ENCODE measurements at regions not wholly inside any gene's neighbourhood (a gene's known extent, or its start where the extent isn't known, plus 50 kb on each side); places are given as distances from the start of the nearest gene placed in this dataset.
A peak's percentile ranks its signal among the peaks of the same experiment; 100 is the strongest.

DNA sequence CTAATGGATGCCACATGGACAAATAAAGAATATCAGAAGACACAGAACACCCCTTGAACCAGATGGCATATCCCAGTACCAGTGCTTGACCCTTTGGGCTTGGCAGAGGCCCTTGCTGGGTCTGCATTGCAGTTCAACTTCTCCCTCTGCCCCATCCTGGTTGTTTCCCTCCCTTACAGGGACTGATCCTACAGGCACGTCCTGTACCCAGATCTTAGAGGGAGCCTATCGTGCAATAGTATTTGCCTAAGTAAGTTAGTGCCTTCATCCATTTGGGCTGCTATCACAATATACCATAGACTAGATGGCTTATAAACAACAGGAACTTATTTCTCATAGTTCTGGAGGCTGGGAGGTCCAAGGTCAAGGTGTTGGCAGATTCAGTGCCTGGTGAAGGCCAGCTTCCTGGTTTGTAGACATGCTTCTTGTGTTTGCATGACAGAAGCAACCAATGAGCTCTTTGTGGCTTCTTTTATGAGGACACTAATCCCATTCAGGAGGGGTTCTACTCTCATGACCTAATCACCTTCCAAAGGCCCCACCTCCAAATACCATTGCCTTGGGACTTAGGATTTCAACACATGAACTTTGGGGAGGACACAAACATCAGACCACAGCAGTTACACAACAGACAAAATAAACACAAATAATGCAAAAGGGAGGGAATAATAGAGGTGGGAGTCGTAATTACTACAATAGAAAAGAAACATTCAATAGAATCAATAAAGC is 146.5 kb upstream of the MSX1 start:
- H4K5ac ChIP-seq (ENCODE audit: low read length) = no peak overlapping the region
- H2BK120ac ChIP-seq (ENCODE audit: low read depth, low read length) = no peak overlapping the region
- no peak overlapping the region for H3K4ac ChIP-seq (ENCODE audit: low read depth, low read length)
- no peaks in the 10 kb centered on the region for H3K79me2 ChIP-seq (ENCODE audit: control insufficient read depth, insufficient read depth, low read length)
- no peak overlapping the region for H2AK5ac ChIP-seq (ENCODE audit: low read length)
- H3K4me2 ChIP-seq (ENCODE audit: low read length) = no peak overlapping the region
- H3K18ac ChIP-seq (ENCODE audit: low read length) = no peak overlapping the region
- H3K56ac ChIP-seq (ENCODE audit: low read length) = no peak overlapping the region
- no peak overlapping the region for H3K27ac ChIP-seq (ENCODE audit: low read depth, low read length)
- no peak overlapping the region for H2BK15ac ChIP-seq (replicated peaks; ENCODE audit: low read depth)
- H3K36me3 ChIP-seq (ENCODE audit: control insufficient read depth, insufficient read depth, low read length) = no peaks in the 10 kb centered on the region
- H3K9ac ChIP-seq (ENCODE audit: low read length) = no peak overlapping the region
- no peak overlapping the region for H2BK5ac ChIP-seq (ENCODE audit: low read length)
- no peaks in the 10 kb centered on the region for H3K4me1 ChIP-seq (ENCODE audit: control insufficient read depth, low read depth, low read length)
- no peak overlapping the region for H3K23ac ChIP-seq (ENCODE audit: low read length)
- peak; percentile 42 for DNase-seq
- no peaks in the 10 kb centered on the region for H3K27me3 ChIP-seq (ENCODE audit: insufficient read depth, low read length, poor library complexity)
- no peak overlapping the region for H4K8ac ChIP-seq (ENCODE audit: low read depth, low read length)
- no peak overlapping the region for H3K4me3 ChIP-seq (ENCODE audit: low read length)
- no peaks in the 10 kb centered on the region for H3K79me1 ChIP-seq (ENCODE audit: low read length)
- no CpG with 5 or more reads among the region's 3 CpGs for WGBS (ENCODE audit: extremely low coverage, insufficient coverage, low lambda C conversion rate)

DNA sequence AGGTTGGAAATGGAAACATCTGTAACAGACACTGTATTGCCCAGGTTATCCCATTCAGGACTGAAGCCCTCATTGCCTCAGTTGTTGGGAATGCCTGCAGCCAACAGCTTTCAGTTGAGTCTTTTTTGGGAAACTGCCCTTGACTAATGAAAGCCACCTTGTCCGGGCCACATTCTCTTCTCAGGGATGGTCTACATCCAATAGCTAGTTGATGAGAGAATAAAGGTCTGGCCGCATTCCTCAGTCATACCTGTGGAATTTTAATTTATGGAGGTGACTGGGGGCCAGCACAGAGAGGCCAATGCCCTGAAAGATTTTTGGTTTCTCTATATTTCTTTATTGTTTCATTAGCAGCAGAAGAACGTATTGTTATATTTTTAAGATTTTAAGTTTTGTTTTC is 147.6 kb upstream of the MSX1 start:
- no peaks in the 10 kb centered on the region for H3K79me2 ChIP-seq (ENCODE audit: control insufficient read depth, insufficient read depth, low read length)
- no CpG with 5 or more reads among the region's 3 CpGs for WGBS (ENCODE audit: extremely low coverage, insufficient coverage, low lambda C conversion rate)
- no peak overlapping the region for H4K5ac ChIP-seq (ENCODE audit: low read length)
- H4K8ac ChIP-seq (ENCODE audit: low read depth, low read length) = no peak overlapping the region
- H3K4me3 ChIP-seq (ENCODE audit: low read length) = no peak overlapping the region
- H3K23ac ChIP-seq (ENCODE audit: low read length) = no peak overlapping the region
- no peak overlapping the region for H3K4me2 ChIP-seq (ENCODE audit: low read length)
- no peak overlapping the region for H3K27ac ChIP-seq (ENCODE audit: low read depth, low read length)
- H3K56ac ChIP-seq (ENCODE audit: low read length) = no peak overlapping the region
- no peaks in the 10 kb centered on the region for H3K36me3 ChIP-seq (ENCODE audit: control insufficient read depth, insufficient read depth, low read length)
- peak; percentile 60 for DNase-seq
- no peak overlapping the region for H3K4ac ChIP-seq (ENCODE audit: low read depth, low read length)
- no peaks in the 10 kb centered on the region for H3K27me3 ChIP-seq (ENCODE audit: insufficient read depth, low read length, poor library complexity)
- no peak overlapping the region for H3K9ac ChIP-seq (ENCODE audit: low read length)
- no peak overlapping the region for H3K18ac ChIP-seq (ENCODE audit: low read length)
- no peak overlapping the region for H2BK5ac ChIP-seq (ENCODE audit: low read length)
- no peak overlapping the region for H2AK5ac ChIP-seq (ENCODE audit: low read length)
- H3K4me1 ChIP-seq (ENCODE audit: control insufficient read depth, low read depth, low read length) = no peaks in the 10 kb centered on the region
- H3K79me1 ChIP-seq (ENCODE audit: low read length) = no peaks in the 10 kb centered on the region
- H2BK15ac ChIP-seq (replicated peaks; ENCODE audit: low read depth) = no peak overlapping the region
- no peak overlapping the region for H2BK120ac ChIP-seq (ENCODE audit: low read depth, low read length)

DNA sequence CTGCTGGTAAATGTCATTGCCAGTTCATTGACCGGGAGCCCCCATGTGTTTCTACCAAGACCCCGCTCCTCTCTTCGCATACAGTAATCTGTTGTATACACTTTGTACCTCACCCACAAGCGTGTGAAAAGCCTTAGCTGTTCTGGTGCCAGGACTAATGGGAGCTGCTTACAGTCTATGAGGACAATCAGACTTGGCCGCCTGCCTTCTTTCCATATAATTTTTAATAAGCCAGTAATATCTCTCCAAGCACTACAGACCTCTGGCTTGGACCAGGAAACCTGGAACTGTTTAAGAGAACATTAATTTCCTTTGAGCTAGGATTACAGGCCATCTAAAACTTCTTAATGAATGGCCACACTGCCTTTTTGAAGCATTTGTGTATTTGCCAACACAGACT is 149.7 kb upstream of the MSX1 start:
- Histone ChIP-seq H3K18ac (ENCODE audit: low read length) (no peak overlapping the region), H3K9ac (ENCODE audit: low read length) (no peak overlapping the region), H3K4ac (ENCODE audit: low read depth, low read length) (no peak overlapping the region), H3K27me3 (ENCODE audit: insufficient read depth, low read length, poor library complexity) (no peaks in the 10 kb centered on the region), H3K4me2 (ENCODE audit: low read length) (no peak overlapping the region), H3K27ac (ENCODE audit: low read depth, low read length) (no peak overlapping the region), H4K8ac (ENCODE audit: low read depth, low read length) (no peak overlapping the region), H3K4me1 (ENCODE audit: control insufficient read depth, low read depth, low read length) (no peaks in the 10 kb centered on the region), H3K4me3 (ENCODE audit: low read length) (no peak overlapping the region), H2AK5ac (ENCODE audit: low read length) (no peak overlapping the region), H3K79me2 (ENCODE audit: control insufficient read depth, insufficient read depth, low read length) (no peaks in the 10 kb centered on the region), H3K36me3 (ENCODE audit: control insufficient read depth, insufficient read depth, low read length) (no peaks in the 10 kb centered on the region), H3K79me1 (ENCODE audit: low read length) (no peaks in the 10 kb centered on the region), H3K56ac (ENCODE audit: low read length) (no peak overlapping the region), H3K23ac (ENCODE audit: low read length) (no peak overlapping the region), H2BK120ac (ENCODE audit: low read depth, low read length) (no peak overlapping the region), H4K5ac (ENCODE audit: low read length) (no peak overlapping the region), H2BK15ac (replicated peaks; ENCODE audit: low read depth) (no peak overlapping the region), H2BK5ac (ENCODE audit: low read length) (no peak overlapping the region)
- no CpG with 5 or more reads among the region's 5 CpGs for WGBS (ENCODE audit: extremely low coverage, insufficient coverage, low lambda C conversion rate)
- no peak for DNase-seq

DNA sequence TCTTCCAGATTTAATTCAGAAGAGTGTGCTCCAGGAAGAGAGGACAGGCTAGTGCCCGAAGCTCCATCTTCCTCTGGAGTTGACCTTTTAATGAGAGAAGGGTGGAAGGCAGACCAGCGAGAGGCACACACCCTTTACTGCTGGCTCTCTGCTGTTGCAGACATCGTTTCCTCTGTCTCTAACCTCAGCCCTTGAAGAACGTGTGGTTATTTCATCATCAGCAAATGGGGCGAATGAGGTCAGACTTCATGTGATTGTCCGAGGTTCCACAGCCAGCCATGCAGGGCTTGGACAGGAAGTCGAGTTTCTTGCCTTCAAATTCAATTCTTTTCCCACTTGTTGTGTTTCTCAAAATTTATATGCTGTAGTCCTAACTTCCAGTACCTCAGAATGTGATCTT is 155.2 kb upstream of the MSX1 start:
- no peak overlapping the region for H3K23ac ChIP-seq (ENCODE audit: low read length)

GRCh38 chr4:4697584-4697983 is 155.7 kb upstream of the STX18 start:
- no peak overlapping the region for H3K23ac ChIP-seq (ENCODE audit: low read length)
- no peaks in the 10 kb centered on the region for H3K36me3 ChIP-seq (ENCODE audit: control insufficient read depth, insufficient read depth, low read length)

More for the DNA sequence above, 155.2 kb upstream of the MSX1 start:
- H3K9ac ChIP-seq (ENCODE audit: low read length) = no peak overlapping the region
- H4K5ac ChIP-seq (ENCODE audit: low read length) = no peak overlapping the region
- H3K4me1 ChIP-seq (ENCODE audit: control insufficient read depth, low read depth, low read length) = no peaks in the 10 kb centered on the region
- no peak overlapping the region for H3K18ac ChIP-seq (ENCODE audit: low read length)
- H3K4me3 ChIP-seq (ENCODE audit: low read length) = no peak overlapping the region
- no peak for DNase-seq
- no peaks in the 10 kb centered on the region for H3K36me3 ChIP-seq (ENCODE audit: control insufficient read depth, insufficient read depth, low read length)
- no peak overlapping the region for H3K4me2 ChIP-seq (ENCODE audit: low read length)
- no peak overlapping the region for H2BK5ac ChIP-seq (ENCODE audit: low read length)
- no peaks in the 10 kb centered on the region for H3K79me1 ChIP-seq (ENCODE audit: low read length)
- H2AK5ac ChIP-seq (ENCODE audit: low read length) = no peak overlapping the region
- H3K4ac ChIP-seq (ENCODE audit: low read depth, low read length) = no peak overlapping the region
- no CpG with 5 or more reads among the region's 7 CpGs for WGBS (ENCODE audit: extremely low coverage, insufficient coverage, low lambda C conversion rate)
- H3K56ac ChIP-seq (ENCODE audit: low read length) = no peak overlapping the region
- no peak overlapping the region for H4K8ac ChIP-seq (ENCODE audit: low read depth, low read length)
- H3K79me2 ChIP-seq (ENCODE audit: control insufficient read depth, insufficient read depth, low read length) = no peaks in the 10 kb centered on the region
- H2BK15ac ChIP-seq (replicated peaks; ENCODE audit: low read depth) = no peak overlapping the region
- H3K27ac ChIP-seq (ENCODE audit: low read depth, low read length) = no peak overlapping the region
- H2BK120ac ChIP-seq (ENCODE audit: low read depth, low read length) = no peak overlapping the region
- no peaks in the 10 kb centered on the region for H3K27me3 ChIP-seq (ENCODE audit: insufficient read depth, low read length, poor library complexity)

DNA sequence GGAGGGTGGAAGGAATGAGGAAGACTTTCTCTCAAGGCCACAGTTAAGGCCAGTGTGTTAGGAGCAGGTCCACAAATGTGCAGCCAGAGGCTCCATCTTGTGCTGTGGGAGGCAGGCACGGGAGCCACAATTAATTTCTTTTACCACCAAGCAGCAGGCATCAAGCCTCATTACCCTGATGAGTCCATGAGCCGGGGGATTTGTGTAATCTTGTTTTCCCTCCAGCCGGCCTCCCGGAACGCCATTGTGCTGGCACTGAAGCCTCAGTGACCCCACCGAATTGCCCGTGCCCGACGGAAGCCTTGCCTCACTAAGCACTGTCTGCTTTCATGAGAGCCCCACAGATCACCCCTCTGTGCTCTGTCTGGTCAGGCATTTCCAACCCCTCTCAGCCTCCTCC is 154.7 kb upstream of the STX18 start:
- H3K36me3 ChIP-seq (ENCODE audit: control insufficient read depth, insufficient read depth, low read length) = no peaks in the 10 kb centered on the region
- H3K27me3 ChIP-seq (ENCODE audit: insufficient read depth, low read length, poor library complexity) = no peaks in the 10 kb centered on the region
- H3K4me3 ChIP-seq (ENCODE audit: low read length) = no peak overlapping the region
- no peak for DNase-seq
- no peaks in the 10 kb centered on the region for H3K79me2 ChIP-seq (ENCODE audit: control insufficient read depth, insufficient read depth, low read length)
- no peak overlapping the region for H3K27ac ChIP-seq (ENCODE audit: low read depth, low read length)
- H3K4me1 ChIP-seq (ENCODE audit: control insufficient read depth, low read depth, low read length) = no peaks in the 10 kb centered on the region
- no peak overlapping the region for H3K18ac ChIP-seq (ENCODE audit: low read length)
- no peak overlapping the region for H2BK15ac ChIP-seq (replicated peaks; ENCODE audit: low read depth)
- no peak overlapping the region for H3K9ac ChIP-seq (ENCODE audit: low read length)
- H2BK5ac ChIP-seq (ENCODE audit: low read length) = no peak overlapping the region
- no peak overlapping the region for H4K8ac ChIP-seq (ENCODE audit: low read depth, low read length)
- H2BK120ac ChIP-seq (ENCODE audit: low read depth, low read length) = no peak overlapping the region
- no peak overlapping the region for H3K23ac ChIP-seq (ENCODE audit: low read length)
- H4K5ac ChIP-seq (ENCODE audit: low read length) = no peak overlapping the region
- H3K4me2 ChIP-seq (ENCODE audit: low read length) = no peak overlapping the region
- H2AK5ac ChIP-seq (ENCODE audit: low read length) = no peak overlapping the region
- no CpG with 5 or more reads among the region's 9 CpGs for WGBS (ENCODE audit: extremely low coverage, insufficient coverage, low lambda C conversion rate)
- no peak overlapping the region for H3K56ac ChIP-seq (ENCODE audit: low read length)
- H3K79me1 ChIP-seq (ENCODE audit: low read length) = no peaks in the 10 kb centered on the region
- no peak overlapping the region for H3K4ac ChIP-seq (ENCODE audit: low read depth, low read length)

More at GRCh38 chr4:4697584-4697983, 155.7 kb upstream of the STX18 start:
- no peak overlapping the region for H2BK120ac ChIP-seq (ENCODE audit: low read depth, low read length)
- no peak overlapping the region for H3K4me3 ChIP-seq (ENCODE audit: low read length)
- H2BK5ac ChIP-seq (ENCODE audit: low read length) = no peak overlapping the region
- DNase-seq = no peak
- no peak overlapping the region for H3K27ac ChIP-seq (ENCODE audit: low read depth, low read length)
- no peak overlapping the region for H2AK5ac ChIP-seq (ENCODE audit: low read length)
- no peaks in the 10 kb centered on the region for H3K27me3 ChIP-seq (ENCODE audit: insufficient read depth, low read length, poor library complexity)
- no peaks in the 10 kb centered on the region for H3K79me1 ChIP-seq (ENCODE audit: low read length)
- H3K9ac ChIP-seq (ENCODE audit: low read length) = no peak overlapping the region
- H3K18ac ChIP-seq (ENCODE audit: low read length) = no peak overlapping the region
- H3K4me1 ChIP-seq (ENCODE audit: control insufficient read depth, low read depth, low read length) = no peaks in the 10 kb centered on the region
- no peak overlapping the region for H2BK15ac ChIP-seq (replicated peaks; ENCODE audit: low read depth)
- no peak overlapping the region for H3K4ac ChIP-seq (ENCODE audit: low read depth, low read length)
- no peak overlapping the region for H3K56ac ChIP-seq (ENCODE audit: low read length)
- H3K4me2 ChIP-seq (ENCODE audit: low read length) = no peak overlapping the region
- no peak overlapping the region for H4K8ac ChIP-seq (ENCODE audit: low read depth, low read length)
- H4K5ac ChIP-seq (ENCODE audit: low read length) = no peak overlapping the region
- H3K79me2 ChIP-seq (ENCODE audit: control insufficient read depth, insufficient read depth, low read length) = no peaks in the 10 kb centered on the region

Measured in mesendoderm (in vitro differentiated cells).